OCI-LY1 (cell line): ENCODE measurements at regions not wholly inside any gene's neighbourhood (a gene's known extent, or its start where the extent isn't known, plus 50 kb on each side); places are given as distances from the start of the nearest gene placed in this dataset.

Source experiments
- CTCF ChIP-seq: fragments of 200-600 bp; sonication (generic), shearing (Covaris generic); IDR thresholded peaks from 2 replicates; pipeline ENCODE4 v1.5.1; 2017; ENCODE audit warnings: mild to moderate bottlenecking, antibody characterized with exemption, low read length, moderate library complexity, mixed read lengths
- EZH2 ChIP-seq: fragments of 200-600 bp; sonication (generic), shearing (Covaris generic); IDR thresholded peaks from 2 replicates; pipeline ENCODE4 v1.8.0; 2017; ENCODE audit warnings: borderline replicate concordance, mixed run types, mild to moderate bottlenecking, antibody characterized with exemption, low read length, moderate library complexity, mixed read lengths

DNA sequence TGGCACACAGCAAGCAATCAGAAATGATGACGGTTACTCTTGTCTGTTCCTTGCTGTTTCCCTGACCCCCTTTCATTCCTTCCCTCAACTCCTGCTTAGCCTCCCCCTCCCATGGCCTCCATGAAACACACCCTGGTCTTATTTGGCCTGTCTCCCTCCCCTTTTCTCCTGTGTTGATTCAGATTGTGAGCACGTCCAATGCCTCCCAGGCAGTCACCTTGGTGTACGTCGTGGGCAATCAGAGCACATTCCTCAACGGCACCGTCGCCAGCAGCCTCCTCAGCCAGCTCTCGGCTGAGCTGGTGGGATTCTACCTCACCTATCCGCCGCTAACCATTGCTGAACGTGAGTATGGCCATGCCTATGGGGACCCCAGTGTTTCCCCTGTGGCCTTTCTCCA lies 141.1 kb downstream of the C11orf91 start:
- TF ChIP-seq EZH2 (no peak), CTCF (no peak)
